AG04450 (cell line): ENCODE measurements at regions not wholly inside any gene's neighbourhood (a gene's known extent, or its start where the extent isn't known, plus 50 kb on each side); places are given as distances from the start of the nearest gene placed in this dataset.

Experiments used
- CTCF ChIA-PET: fragments of 300-600, 350-600 bp; formaldehyde crosslinking; extraction: SDS; loops from one replicate; lab custom pipeline; 2022; ENCODE audit warnings: antibody characterized with exemption, inconsistent platforms; lab: Charles Lee
- POLR2A ChIA-PET: fragments of 350-600 bp; formaldehyde crosslinking; extraction: SDS; loops from one replicate; lab custom pipeline; 2021; ENCODE audit warnings: antibody characterized with exemption, inconsistent platforms; lab: Yijun Ruan, JAX
- DNase-seq: peaks from one replicate; pipeline ENCODE4 v3.0.0-alpha.2; 2011; ENCODE audit warnings: low read depth, low spot score
- H3K27ac ChIP-seq: one replicate; pipeline ENCODE4 v1.5.1; 2012; ENCODE audit warnings: low read depth, low read length, control low read depth
- H3K27me3 ChIP-seq: one replicate; pipeline ENCODE4 v1.6.0; 2012; ENCODE audit warnings: low read length; ENCODE audit not compliant: control insufficient read depth, insufficient read depth
- H3K4me3 ChIP-seq: 2 replicates; pipeline ENCODE4 v1.5.1; 2011; ENCODE audit warnings: mild to moderate bottlenecking, low read depth, low read length, control low read depth
- H3K9me3 ChIP-seq: 2 replicates; pipeline ENCODE4 v1.5.1; 2012; ENCODE audit warnings: low read length; ENCODE audit not compliant: control insufficient read depth, insufficient read depth
- TF ChIP-seq, protein P1 (sequence below): IDR thresholded peaks from 2 replicates; pipeline ENCODE4 v1.5.1; 2011; ENCODE audit warnings: low read depth, low read length, control low read depth, inconsistent platforms

DNA sequence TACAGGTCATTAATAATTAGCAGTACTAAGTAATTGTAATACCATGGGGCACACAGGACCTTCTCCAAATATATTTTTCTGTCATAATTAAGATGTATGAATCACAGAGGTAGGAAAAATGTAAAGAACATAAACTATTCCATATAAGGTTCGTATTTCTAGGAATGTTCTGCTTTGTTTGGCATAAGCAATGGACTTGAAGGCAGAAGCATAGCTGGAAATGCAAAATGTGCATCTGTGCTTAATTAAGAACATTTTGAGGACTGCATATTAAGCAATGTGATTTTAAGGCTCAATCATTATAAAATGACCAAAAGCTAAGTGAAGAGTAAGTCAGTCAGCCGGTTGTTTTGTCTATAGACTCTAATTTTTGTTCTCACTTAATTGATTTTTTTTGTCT lies 123.2 kb downstream of the RBM43 start:
- TF ChIP-seq, protein P1, sequence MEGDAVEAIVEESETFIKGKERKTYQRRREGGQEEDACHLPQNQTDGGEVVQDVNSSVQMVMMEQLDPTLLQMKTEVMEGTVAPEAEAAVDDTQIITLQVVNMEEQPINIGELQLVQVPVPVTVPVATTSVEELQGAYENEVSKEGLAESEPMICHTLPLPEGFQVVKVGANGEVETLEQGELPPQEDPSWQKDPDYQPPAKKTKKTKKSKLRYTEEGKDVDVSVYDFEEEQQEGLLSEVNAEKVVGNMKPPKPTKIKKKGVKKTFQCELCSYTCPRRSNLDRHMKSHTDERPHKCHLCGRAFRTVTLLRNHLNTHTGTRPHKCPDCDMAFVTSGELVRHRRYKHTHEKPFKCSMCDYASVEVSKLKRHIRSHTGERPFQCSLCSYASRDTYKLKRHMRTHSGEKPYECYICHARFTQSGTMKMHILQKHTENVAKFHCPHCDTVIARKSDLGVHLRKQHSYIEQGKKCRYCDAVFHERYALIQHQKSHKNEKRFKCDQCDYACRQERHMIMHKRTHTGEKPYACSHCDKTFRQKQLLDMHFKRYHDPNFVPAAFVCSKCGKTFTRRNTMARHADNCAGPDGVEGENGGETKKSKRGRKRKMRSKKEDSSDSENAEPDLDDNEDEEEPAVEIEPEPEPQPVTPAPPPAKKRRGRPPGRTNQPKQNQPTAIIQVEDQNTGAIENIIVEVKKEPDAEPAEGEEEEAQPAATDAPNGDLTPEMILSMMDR: no peak
- ChIA-PET CTCF (no interaction called here), POLR2A (no interaction called here)
- peak; percentile 33 for DNase-seq
- H3K27ac ChIP-seq: no peak overlapping the region
- H3K27me3 ChIP-seq: no peaks in the 10 kb centered on the region
- no peaks in the 10 kb centered on the region; the same call in 1 of the 2 replicates for H3K9me3 ChIP-seq
- H3K4me3 ChIP-seq: no peak overlapping the region

DNA sequence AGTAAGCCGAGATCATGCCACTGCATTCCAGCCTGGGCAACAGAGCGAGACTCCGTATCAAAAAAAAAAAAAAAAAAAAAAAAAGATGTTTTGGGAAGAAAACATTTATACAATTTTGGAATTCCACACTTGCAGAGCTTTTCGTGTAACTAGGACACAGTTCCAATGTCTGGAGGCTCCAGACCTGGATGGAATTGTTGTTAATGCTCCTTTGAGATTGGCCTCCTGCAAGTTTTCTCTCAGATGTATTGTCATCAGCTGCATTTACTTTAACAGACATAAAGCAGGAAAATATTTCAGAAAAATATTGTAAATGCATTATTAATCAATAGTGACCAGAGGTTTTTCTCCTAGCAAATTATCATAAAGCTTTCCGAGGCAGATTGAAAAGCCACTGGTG lies 124.1 kb downstream of the RBM43 start:
- no peak for DNase-seq
- TF ChIP-seq, protein P1: no peak
- ChIA-PET CTCF (interaction anchor here (1.2 to 1.4 kb wide), 2 partner anchors 86 to 101 kb away, joined by 3 to 4 read pairs; no protein-coding TSS in a partner anchor), POLR2A (no interaction called here)
- Histone ChIP-seq H3K9me3 (no peaks in the 10 kb centered on the region; the same call in 1 of the 2 replicates), H3K27ac (no peak overlapping the region), H3K27me3 (no peaks in the 10 kb centered on the region), H3K4me3 (no peak overlapping the region)

- Histone ChIP-seq H3K27me3 (no peaks in the 10 kb centered on the region), H3K9me3 (peaks cover 5% of the 10 kb centered on the region; the same call in 1 of the 2 replicates), H3K27ac (no peak overlapping the region), H3K4me3 (no peak overlapping the region)
- no peak for DNase-seq
- ChIA-PET CTCF (no interaction called here), POLR2A (no interaction called here)
- TF ChIP-seq, protein P1: no peak
These were observed 141.7 kb downstream of the RBM43 start for GRCh38 chr2:151120011-151120410.

GRCh38 chr2:151119374-151119773 lies 142.3 kb downstream of the RBM43 start:
- Histone ChIP-seq H3K9me3 (peaks cover 5% of the 10 kb centered on the region; the same call in 1 of the 2 replicates), H3K27me3 (no peaks in the 10 kb centered on the region), H3K27ac (no peak overlapping the region), H3K4me3 (no peak overlapping the region)
- ChIA-PET POLR2A (no interaction called here), CTCF (no interaction called here)
- TF ChIP-seq, protein P1: no peak
- DNase-seq: no peak

- ChIA-PET CTCF (no interaction called here), POLR2A (no interaction called here)
- DNase-seq: no peak
- no peaks in the 10 kb centered on the region for H3K27me3 ChIP-seq
- TF ChIP-seq, protein P1: no peak
- H3K4me3 ChIP-seq: no peak overlapping the region
- no peak overlapping the region for H3K27ac ChIP-seq
- H3K9me3 ChIP-seq: peaks cover 5% of the 10 kb centered on the region; the same call in 1 of the 2 replicates
These were observed 143.4 kb downstream of the RBM43 start for GRCh38 chr2:151118269-151118668.
